NB4 (cell line): ENCODE measurements at regions not wholly inside any gene's neighbourhood (a gene's known extent, or its start where the extent isn't known, plus 50 kb on each side); places are given as distances from the start of the nearest gene placed in this dataset.

ENCODE experiments used
- DNase-seq: peaks from one replicate; pipeline ENCODE4 v3.0.0; 2010; ENCODE audit warnings: low read depth
- H3K4me3 ChIP-seq: one replicate; pipeline ENCODE4 v1.5.1; 2011; ENCODE audit warnings: mild to moderate bottlenecking, low read depth, low read length, moderate library complexity
- CTCF ChIP-seq: IDR thresholded peaks from one replicate; pipeline ENCODE4 v1.5.1; 2012; ENCODE audit warnings: low read depth, low read length
- MAX ChIP-seq: IDR thresholded peaks from 2 replicates; pipeline ENCODE4 v1.6.1; 2011; ENCODE audit warnings: low read depth, low read length
- MYC ChIP-seq: IDR thresholded peaks from 2 replicates; pipeline ENCODE4 v1.6.1; 2011; ENCODE audit warnings: low read depth, low read length
- POLR2A ChIP-seq: IDR thresholded peaks from 2 replicates; pipeline ENCODE4 v1.6.1; 2011; ENCODE audit warnings: mild to moderate bottlenecking; ENCODE audit not compliant: insufficient read length; ENCODE audit errors: extremely low read depth

GRCh38 chr14:34330846-34331245 lies 131.2 kb downstream of the SPTSSA start:
- TF ChIP-seq POLR2A (no peak), MAX (no peak), MYC (no peak), CTCF (no peak)
- DNase-seq, result no peak

GRCh38 chr14:34329301-34329700 lies 132.7 kb downstream of the SPTSSA start:
- DNase-seq, result no peak
- no peak overlapping the region for H3K4me3 ChIP-seq
- TF ChIP-seq POLR2A (no peak), MAX (no peak)

More at GRCh38 chr14:34330846-34331245, 131.2 kb downstream of the SPTSSA start:
- no peak overlapping the region for H3K4me3 ChIP-seq

GRCh38 chr14:34328178-34328577 lies 133.9 kb downstream of the SPTSSA start:
- no peak for DNase-seq
- no peak overlapping the region for H3K4me3 ChIP-seq
- no peak for TF ChIP-seq MYC

- no peak overlapping the region for H3K4me3 ChIP-seq
- DNase-seq, result no peak
- TF ChIP-seq MAX (no peak), MYC (no peak), CTCF (no peak), POLR2A (no peak)
These were observed 136.5 kb downstream of the SPTSSA start for GRCh38 chr14:34325493-34325892.

GRCh38 chr14:34324363-34324795 lies 137.7 kb downstream of the SPTSSA start:
- TF ChIP-seq MYC (no peak), CTCF (peak; percentile 40)
- no peak overlapping the region for H3K4me3 ChIP-seq
- peak; percentile 61 for DNase-seq

- TF ChIP-seq MAX (no peak), CTCF (peak; percentile 67), MYC (no peak), POLR2A (no peak)
- peak; percentile 73 for DNase-seq
- no peak overlapping the region for H3K4me3 ChIP-seq
These were observed 139.1 kb downstream of the SPTSSA start for GRCh38 chr14:34322940-34323418.

GRCh38 chr14:34319140-34319539 lies 142.9 kb downstream of the SPTSSA start:
- DNase-seq, result no peak

More at GRCh38 chr14:34319140-34319539, 142.9 kb downstream of the SPTSSA start:
- no peak overlapping the region for H3K4me3 ChIP-seq
- TF ChIP-seq POLR2A (no peak), CTCF (no peak), MAX (no peak), MYC (no peak)
